ENCODE measurements at regions not wholly inside any gene's neighbourhood (a gene's known extent, or its start where the extent isn't known, plus 50 kb on each side); places are given as distances from the start of the nearest gene placed in this dataset.

DNA sequence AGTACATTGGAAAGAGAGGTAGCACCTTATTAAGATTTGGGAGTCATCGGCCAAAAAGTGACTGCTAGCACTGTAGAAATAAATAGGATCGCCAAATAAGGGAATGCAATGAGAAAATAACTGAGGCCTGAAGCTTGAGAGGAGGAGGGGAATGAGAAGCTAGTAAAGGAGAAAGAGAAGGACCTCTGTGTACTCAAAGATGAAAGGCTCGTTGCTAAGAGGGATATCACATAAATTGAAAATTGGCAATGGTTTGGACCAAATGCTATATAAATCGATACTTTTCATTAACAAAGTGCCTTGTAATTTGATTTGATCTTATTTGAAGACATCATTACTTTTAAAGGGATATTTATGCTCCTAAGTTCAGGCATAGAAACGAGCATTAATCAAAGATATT is 796.3 kb downstream of the QKI start:
- TF ChIP-seq, protein P1, sequence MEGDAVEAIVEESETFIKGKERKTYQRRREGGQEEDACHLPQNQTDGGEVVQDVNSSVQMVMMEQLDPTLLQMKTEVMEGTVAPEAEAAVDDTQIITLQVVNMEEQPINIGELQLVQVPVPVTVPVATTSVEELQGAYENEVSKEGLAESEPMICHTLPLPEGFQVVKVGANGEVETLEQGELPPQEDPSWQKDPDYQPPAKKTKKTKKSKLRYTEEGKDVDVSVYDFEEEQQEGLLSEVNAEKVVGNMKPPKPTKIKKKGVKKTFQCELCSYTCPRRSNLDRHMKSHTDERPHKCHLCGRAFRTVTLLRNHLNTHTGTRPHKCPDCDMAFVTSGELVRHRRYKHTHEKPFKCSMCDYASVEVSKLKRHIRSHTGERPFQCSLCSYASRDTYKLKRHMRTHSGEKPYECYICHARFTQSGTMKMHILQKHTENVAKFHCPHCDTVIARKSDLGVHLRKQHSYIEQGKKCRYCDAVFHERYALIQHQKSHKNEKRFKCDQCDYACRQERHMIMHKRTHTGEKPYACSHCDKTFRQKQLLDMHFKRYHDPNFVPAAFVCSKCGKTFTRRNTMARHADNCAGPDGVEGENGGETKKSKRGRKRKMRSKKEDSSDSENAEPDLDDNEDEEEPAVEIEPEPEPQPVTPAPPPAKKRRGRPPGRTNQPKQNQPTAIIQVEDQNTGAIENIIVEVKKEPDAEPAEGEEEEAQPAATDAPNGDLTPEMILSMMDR (IDR thresholded peaks at IDR 0.05; ENCODE audit: poor library complexity, severe bottlenecking): no peak
- TF ChIP-seq EZH2 (IDR thresholded peaks at IDR 0.05; ENCODE audit: borderline replicate concordance, insufficient read depth, low read length, poor library complexity, severe bottlenecking) (no peak), EP300 (conservative IDR thresholded peaks at IDR 0.05; ENCODE audit: poor library complexity, severe bottlenecking) (no peak), RAD21 (conservative IDR thresholded peaks at IDR 0.05) (no peak), MXI1 (conservative IDR thresholded peaks at IDR 0.05; ENCODE audit: poor library complexity, severe bottlenecking) (no peak), POLR2AphosphoS5 (IDR thresholded peaks at IDR 0.05) (no peak), TAF1 (IDR thresholded peaks at IDR 0.05; ENCODE audit: low read depth) (no peak)
- TF ChIP-seq, protein P2, sequence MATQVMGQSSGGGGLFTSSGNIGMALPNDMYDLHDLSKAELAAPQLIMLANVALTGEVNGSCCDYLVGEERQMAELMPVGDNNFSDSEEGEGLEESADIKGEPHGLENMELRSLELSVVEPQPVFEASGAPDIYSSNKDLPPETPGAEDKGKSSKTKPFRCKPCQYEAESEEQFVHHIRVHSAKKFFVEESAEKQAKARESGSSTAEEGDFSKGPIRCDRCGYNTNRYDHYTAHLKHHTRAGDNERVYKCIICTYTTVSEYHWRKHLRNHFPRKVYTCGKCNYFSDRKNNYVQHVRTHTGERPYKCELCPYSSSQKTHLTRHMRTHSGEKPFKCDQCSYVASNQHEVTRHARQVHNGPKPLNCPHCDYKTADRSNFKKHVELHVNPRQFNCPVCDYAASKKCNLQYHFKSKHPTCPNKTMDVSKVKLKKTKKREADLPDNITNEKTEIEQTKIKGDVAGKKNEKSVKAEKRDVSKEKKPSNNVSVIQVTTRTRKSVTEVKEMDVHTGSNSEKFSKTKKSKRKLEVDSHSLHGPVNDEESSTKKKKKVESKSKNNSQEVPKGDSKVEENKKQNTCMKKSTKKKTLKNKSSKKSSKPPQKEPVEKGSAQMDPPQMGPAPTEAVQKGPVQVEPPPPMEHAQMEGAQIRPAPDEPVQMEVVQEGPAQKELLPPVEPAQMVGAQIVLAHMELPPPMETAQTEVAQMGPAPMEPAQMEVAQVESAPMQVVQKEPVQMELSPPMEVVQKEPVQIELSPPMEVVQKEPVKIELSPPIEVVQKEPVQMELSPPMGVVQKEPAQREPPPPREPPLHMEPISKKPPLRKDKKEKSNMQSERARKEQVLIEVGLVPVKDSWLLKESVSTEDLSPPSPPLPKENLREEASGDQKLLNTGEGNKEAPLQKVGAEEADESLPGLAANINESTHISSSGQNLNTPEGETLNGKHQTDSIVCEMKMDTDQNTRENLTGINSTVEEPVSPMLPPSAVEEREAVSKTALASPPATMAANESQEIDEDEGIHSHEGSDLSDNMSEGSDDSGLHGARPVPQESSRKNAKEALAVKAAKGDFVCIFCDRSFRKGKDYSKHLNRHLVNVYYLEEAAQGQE (IDR thresholded peaks at IDR 0.05; ENCODE audit: borderline replicate concordance): no peak

All from neural cell (in vitro differentiated cells).